ENCODE measurements at regions not wholly inside any gene's neighbourhood (a gene's known extent, or its start where the extent isn't known, plus 50 kb on each side); places are given as distances from the start of the nearest gene placed in this dataset.
"Not testable (repeated sequence)": the region's sequence is repeated elsewhere in the genome, so short reads cannot be mapped to it uniquely, and the experiment has no call there.

- H3K27ac Mint-ChIP-seq, result no peak overlapping the region
- intact Hi-C loops (cut with micrococcal nuclease), result no loop called here
- no peak for TF ChIP-seq CTCF (IDR thresholded peaks at IDR 0.05)
- H3K4me1 Mint-ChIP-seq, result no peaks in the 10 kb centered on the region
- DNase-seq, result no peak
- H3K9me3 Mint-ChIP-seq, result peaks cover 13% of the 10 kb centered on the region
- POLR2A ChIA-PET, result no interaction called here
- no peaks in the 10 kb centered on the region for H3K36me3 Mint-ChIP-seq (ENCODE audit: low read depth)
- H3K4me3 Mint-ChIP-seq, result no peak overlapping the region
- H3K27me3 Mint-ChIP-seq, result no peaks in the 10 kb centered on the region
- ATAC-seq (ENCODE audit: low read depth), result no peak
- CTCF ChIA-PET, result no interaction called here
Measured at GRCh38 chr7:109694149-109695071, 1124.7 kb downstream of the DNAJB9 start.

GRCh38 chr7:109695419-109695818 is 1125.7 kb downstream of the DNAJB9 start:
- H3K9me3 Mint-ChIP-seq, result peaks cover 10% of the 10 kb centered on the region
- H3K4me3 Mint-ChIP-seq, result no peak overlapping the region
- no peak for TF ChIP-seq CTCF (IDR thresholded peaks at IDR 0.05)
- CTCF ChIA-PET, result no interaction called here
- DNase-seq (no peak), ATAC-seq (ENCODE audit: low read depth) (no peak)
- POLR2A ChIA-PET, result no interaction called here
- intact Hi-C loops (cut with micrococcal nuclease), result no loop called here
- H3K27me3 Mint-ChIP-seq, result no peaks in the 10 kb centered on the region
- H3K27ac Mint-ChIP-seq, result no peak overlapping the region
- H3K36me3 Mint-ChIP-seq (ENCODE audit: low read depth), result no peaks in the 10 kb centered on the region
- no peaks in the 10 kb centered on the region for H3K4me1 Mint-ChIP-seq

GRCh38 chr7:109696723-109697122 is 1127.0 kb downstream of the DNAJB9 start:
- Mint-ChIP-seq H3K36me3 (ENCODE audit: low read depth) (no peaks in the 10 kb centered on the region), H3K27me3 (no peaks in the 10 kb centered on the region), H3K4me3 (no peak overlapping the region), H3K27ac (no peak overlapping the region), H3K4me1 (no peaks in the 10 kb centered on the region), H3K9me3 (peaks cover 10% of the 10 kb centered on the region)
- TF ChIP-seq CTCF (IDR thresholded peaks at IDR 0.05), result no peak
- intact Hi-C loops (cut with micrococcal nuclease), result no loop called here
- CTCF ChIA-PET, result no interaction called here
- POLR2A ChIA-PET, result no interaction called here
- DNase-seq, result no peak
- ATAC-seq (ENCODE audit: low read depth), result no peak

GRCh38 chr7:109699661-109700060 is 1130.0 kb downstream of the DNAJB9 start:
- intact Hi-C loops (cut with micrococcal nuclease), result no loop called here
- CTCF ChIA-PET, result no interaction called here
- POLR2A ChIA-PET, result no interaction called here
- DNase-seq (no peak), ATAC-seq (ENCODE audit: low read depth) (no peak)
- peaks cover 7% of the 10 kb centered on the region for H3K9me3 Mint-ChIP-seq
- no peak overlapping the region for H3K4me3 Mint-ChIP-seq
- H3K4me1 Mint-ChIP-seq, result no peaks in the 10 kb centered on the region
- TF ChIP-seq CTCF (IDR thresholded peaks at IDR 0.05), result no peak
- no peak overlapping the region for H3K27ac Mint-ChIP-seq
- no peaks in the 10 kb centered on the region for H3K27me3 Mint-ChIP-seq
- H3K36me3 Mint-ChIP-seq (ENCODE audit: low read depth), result no peaks in the 10 kb centered on the region

GRCh38 chr7:109713366-109713765 is 1143.7 kb downstream of the DNAJB9 start:
- no peak for TF ChIP-seq CTCF (IDR thresholded peaks at IDR 0.05)
- H3K36me3 Mint-ChIP-seq (ENCODE audit: low read depth), result no peaks in the 10 kb centered on the region
- no peaks in the 10 kb centered on the region for H3K4me1 Mint-ChIP-seq
- no peak for ATAC-seq (ENCODE audit: low read depth)
- H3K4me3 Mint-ChIP-seq, result no peak overlapping the region
- CTCF ChIA-PET, result no interaction called here
- intact Hi-C loops (cut with micrococcal nuclease), result no loop called here
- DNase-seq, result no peak
- no peak overlapping the region for H3K27ac Mint-ChIP-seq
- POLR2A ChIA-PET, result no interaction called here
- no peaks in the 10 kb centered on the region for H3K27me3 Mint-ChIP-seq
- peaks cover 6% of the 10 kb centered on the region for H3K9me3 Mint-ChIP-seq

GRCh38 chr7:109719359-109719758 is 1149.7 kb downstream of the DNAJB9 start:
- CTCF ChIA-PET; DNase-seq; H3K4me3 Mint-ChIP-seq; ATAC-seq (ENCODE audit: low read depth); POLR2A ChIA-PET; intact Hi-C loops (cut with micrococcal nuclease); H3K27me3 Mint-ChIP-seq; H3K4me1 Mint-ChIP-seq; H3K36me3 Mint-ChIP-seq (ENCODE audit: low read depth); H3K27ac Mint-ChIP-seq; H3K9me3 Mint-ChIP-seq: not testable (repeated sequence)
